WTC11 (cell line): ENCODE measurements at regions not wholly inside any gene's neighbourhood (a gene's known extent, or its start where the extent isn't known, plus 50 kb on each side); places are given as distances from the start of the nearest gene placed in this dataset.

Experiments
- ATAC-seq: fragments of 200-7000 bp; cut with Tn5 transposase; 2 replicates; pipeline ENCODE4 v1.10.0; 2021; ENCODE audit warnings: mild to moderate bottlenecking, moderate library complexity
- CTCF ChIA-PET: fragments of 300-600 bp; sonication (Branson Sonifier 250); formaldehyde crosslinking; loops from one replicate; lab custom pipeline; 2021; ENCODE audit warnings: antibody characterized with exemption; lab: Charles Lee
- POLR2A ChIA-PET: fragments of 350-600 bp; sonication (Branson Sonifier 250); formaldehyde crosslinking; loops from one replicate; lab custom pipeline; 2021; ENCODE audit warnings: antibody characterized with exemption; lab: Charles Lee
- DNase-seq: peaks from one replicate; pipeline ENCODE4 v3.0.0; 2021; ENCODE audit warnings: low spot score
- H3K27ac Mint-ChIP-seq: 2 replicates; pipeline ENCODE4 v1.8.0; 2021; ENCODE audit warnings: mixed read lengths
- H3K27me3 Mint-ChIP-seq: 2 replicates; pipeline ENCODE4 v1.8.0; 2021; ENCODE audit warnings: low read depth, mild to moderate bottlenecking, moderate library complexity, mixed read lengths
- H3K36me3 Mint-ChIP-seq: 2 replicates; pipeline ENCODE4 v1.8.0; 2021; ENCODE audit warnings: mixed read lengths
- H3K4me1 Mint-ChIP-seq: 2 replicates; pipeline ENCODE4 v1.8.0; 2022; ENCODE audit warnings: mixed read lengths
- H3K4me3 Mint-ChIP-seq: 2 replicates; pipeline ENCODE4 v1.8.0; 2021; ENCODE audit warnings: mild to moderate bottlenecking, moderate library complexity, mixed read lengths
- H3K9me3 Mint-ChIP-seq: 2 replicates; pipeline ENCODE4 v1.8.0; 2021; ENCODE audit warnings: mixed read lengths
- ATF2 ChIP-seq: sonication (generic); formaldehyde crosslinking; IDR thresholded peaks from 2 replicates; pipeline ENCODE4 v1.8.1; 2022; ENCODE audit warnings: low read depth, missing genetic modification reagents, borderline replicate concordance
- CREM ChIP-seq: sonication (generic); formaldehyde crosslinking; IDR thresholded peaks from 2 replicates; pipeline ENCODE4 v1.8.1; 2022; ENCODE audit warnings: mild to moderate bottlenecking, missing genetic modification reagents, moderate library complexity
- E2F4 ChIP-seq: sonication (generic); formaldehyde crosslinking; IDR thresholded peaks from 2 replicates; pipeline ENCODE4 v1.8.1; 2022; ENCODE audit warnings: low read depth, mild to moderate bottlenecking, moderate library complexity, missing genetic modification reagents, borderline replicate concordance
- ETV6 ChIP-seq: sonication (generic); formaldehyde crosslinking; IDR thresholded peaks from 2 replicates; pipeline ENCODE4 v1.8.1; 2022; ENCODE audit warnings: mild to moderate bottlenecking, missing genetic modification reagents
- FOXK1 ChIP-seq: sonication (generic); formaldehyde crosslinking; IDR thresholded peaks from 2 replicates; pipeline ENCODE4 v1.8.0; 2022; ENCODE audit warnings: mild to moderate bottlenecking, moderate library complexity, missing genetic modification reagents
- GRHL2 ChIP-seq: fragments of 250-450 bp; sonication (Bioruptor Pico); IDR thresholded peaks from 2 replicates; pipeline ENCODE4 v1.8.0; 2022; ENCODE audit warnings: mild to moderate bottlenecking, moderate library complexity; ENCODE audit not compliant: insufficient replicate concordance, severe bottlenecking
- GTF2I ChIP-seq: fragments of 250-450 bp; sonication (Bioruptor Pico); conservative IDR thresholded peaks from 2 replicates; pipeline ENCODE4 v1.4.0; 2021; ENCODE audit warnings: mild to moderate bottlenecking
- MLX ChIP-seq: sonication (generic); formaldehyde crosslinking; IDR thresholded peaks from 2 replicates; pipeline ENCODE4 v1.8.1; 2023; ENCODE audit warnings: mild to moderate bottlenecking, missing genetic modification reagents, moderate library complexity
- NR2C2 ChIP-seq: sonication (generic); formaldehyde crosslinking; IDR thresholded peaks from 2 replicates; pipeline ENCODE4 v1.8.0; 2022; ENCODE audit warnings: mild to moderate bottlenecking, missing genetic modification reagents
- OVOL2 ChIP-seq: fragments of 250-450 bp; sonication (Bioruptor Pico); IDR thresholded peaks from 2 replicates; pipeline ENCODE4 v1.9.0; 2021; ENCODE audit warnings: mild to moderate bottlenecking, borderline replicate concordance
- SMAD3 ChIP-seq: sonication (generic); formaldehyde crosslinking; IDR thresholded peaks from 2 replicates; pipeline ENCODE4 v1.8.0; 2022; ENCODE audit warnings: missing genetic modification reagents, mild to moderate bottlenecking, borderline replicate concordance
- STAT6 ChIP-seq: sonication (generic); formaldehyde crosslinking; conservative IDR thresholded peaks from 2 replicates; pipeline ENCODE4 v1.8.1; 2023; ENCODE audit warnings: mild to moderate bottlenecking, low read depth, missing genetic modification reagents, moderate library complexity
- TCF7 ChIP-seq: sonication (generic); formaldehyde crosslinking; IDR thresholded peaks from 2 replicates; pipeline ENCODE4 v1.8.0; 2022; ENCODE audit warnings: mild to moderate bottlenecking, low read depth, missing genetic modification reagents, moderate library complexity
- ZBTB43 ChIP-seq: sonication (generic); formaldehyde crosslinking; IDR thresholded peaks from 2 replicates; pipeline ENCODE4 v1.8.1; 2023; ENCODE audit warnings: mild to moderate bottlenecking, missing genetic modification reagents
- ZNF232 ChIP-seq: sonication (generic); formaldehyde crosslinking; IDR thresholded peaks from 2 replicates; pipeline ENCODE4 v1.8.0; 2022; ENCODE audit warnings: mild to moderate bottlenecking, missing genetic modification reagents
- ZNF317 ChIP-seq: sonication (generic); formaldehyde crosslinking; IDR thresholded peaks from 2 replicates; pipeline ENCODE4 v1.8.1; 2023; ENCODE audit warnings: low read depth, mild to moderate bottlenecking, moderate library complexity, missing genetic modification reagents, borderline replicate concordance
- ZNF425 ChIP-seq: fragments of 250-450 bp; sonication (Bioruptor Pico); conservative IDR thresholded peaks from 2 replicates; pipeline ENCODE4 v1.9.0; 2021; ENCODE audit warnings: mild to moderate bottlenecking
- ZNF671 ChIP-seq: fragments of 250-450 bp; sonication (Bioruptor Pico); IDR thresholded peaks from 2 replicates; pipeline ENCODE4 v1.8.0; 2021; ENCODE audit warnings: mild to moderate bottlenecking

- no peak for DNase-seq
- ChIA-PET CTCF (no interaction called here), POLR2A (no interaction called here)
- Mint-ChIP-seq H3K27ac (no peak overlapping the region), H3K36me3 (no peaks in the 10 kb centered on the region), H3K4me1 (no peaks in the 10 kb centered on the region), H3K4me3 (no peak overlapping the region), H3K27me3 (no peaks in the 10 kb centered on the region), H3K9me3 (no peaks in the 10 kb centered on the region)
- ATAC-seq, result no peak
- TF ChIP-seq ZBTB43 (CRISPR knock-in tag) (no peak), NR2C2 (CRISPR knock-in tag) (no peak), E2F4 (CRISPR knock-in tag) (no peak), ZNF232 (no peak), GTF2I (CRISPR knock-in tag) (no peak), ETV6 (CRISPR knock-in tag) (no peak), STAT6 (CRISPR knock-in tag) (no peak), GRHL2 (no peak), CREM (CRISPR knock-in tag) (no peak), ZNF317 (no peak), ZNF671 (CRISPR knock-in tag) (no peak), ATF2 (CRISPR knock-in tag) (no peak), FOXK1 (CRISPR knock-in tag) (no peak), ZNF425 (CRISPR knock-in tag) (no peak)
These were observed 125.2 kb upstream of the STEAP4 start for GRCh38 chr7:88431882-88432281.

- Mint-ChIP-seq H3K27me3 (no peaks in the 10 kb centered on the region), H3K4me1 (no peaks in the 10 kb centered on the region), H3K9me3 (no peaks in the 10 kb centered on the region), H3K36me3 (no peaks in the 10 kb centered on the region), H3K4me3 (no peak overlapping the region), H3K27ac (no peak overlapping the region)
- DNase-seq, result no peak
- ATAC-seq, result no peak
- ChIA-PET CTCF (no interaction called here), POLR2A (no interaction called here)
- TF ChIP-seq SMAD3 (CRISPR knock-in tag) (no peak), TCF7 (CRISPR knock-in tag) (no peak), MLX (CRISPR knock-in tag) (no peak), OVOL2 (no peak)
These were observed 122.7 kb upstream of the STEAP4 start for GRCh38 chr7:88429382-88429781.
